ENCODE measurements at regions not wholly inside any gene's neighbourhood (a gene's known extent, or its start where the extent isn't known, plus 50 kb on each side); places are given as distances from the start of the nearest gene placed in this dataset.

DNA sequence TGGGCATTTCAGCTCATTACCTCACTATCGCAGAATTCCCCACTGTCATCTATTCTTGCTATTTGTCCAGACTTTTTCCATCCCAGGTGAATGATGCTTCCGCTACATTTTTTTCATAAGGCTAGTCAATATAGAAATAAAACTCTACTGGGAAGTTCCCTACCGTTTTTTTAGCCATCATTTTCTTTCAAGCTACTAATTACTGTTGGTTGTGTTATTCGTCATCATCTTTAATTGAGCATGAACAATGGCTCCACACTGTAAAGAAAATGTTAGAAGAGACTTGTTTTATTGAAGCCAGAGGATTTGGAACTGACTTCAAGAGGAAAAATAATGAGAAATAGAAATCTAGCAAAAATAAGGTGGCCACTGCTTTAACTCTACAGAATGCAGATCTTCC lies 265.0 kb downstream of the ZNF608 start:
- CTCF ChIA-PET: no interaction called here
- TF ChIP-seq ZNF423 (tag by site-specific recombination; IDR thresholded peaks at IDR 0.05) (no peak), ZBTB8A (tag by site-specific recombination; IDR thresholded peaks at IDR 0.05) (no peak), ZBTB48 (tag by site-specific recombination; IDR thresholded peaks at IDR 0.05) (no peak), ZNF324 (tag by site-specific recombination; IDR thresholded peaks at IDR 0.05) (no peak), ZNF211 (tag by site-specific recombination; IDR thresholded peaks at IDR 0.05; ENCODE audit: low read depth) (no peak), ZNF350 (tag by site-specific recombination; IDR thresholded peaks at IDR 0.05) (no peak)

DNA sequence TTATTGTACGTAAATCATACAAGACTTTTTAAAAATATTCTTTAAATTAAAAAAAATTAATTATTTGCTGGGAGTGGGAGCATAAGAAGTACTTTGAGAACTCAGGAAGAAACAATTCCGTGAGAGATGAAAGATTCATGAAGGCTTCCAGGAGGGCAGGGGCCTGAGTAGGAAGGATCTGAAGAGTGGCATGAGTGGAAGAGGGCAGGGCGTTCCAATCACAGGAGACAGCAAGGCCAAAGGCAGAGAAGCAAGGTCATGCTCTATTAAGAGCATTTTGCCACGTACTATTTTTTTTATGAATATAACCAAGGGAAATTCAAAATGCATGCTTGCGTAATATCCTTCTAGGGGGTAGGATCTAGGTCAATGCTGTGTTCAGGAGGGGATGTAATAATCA lies 265.5 kb downstream of the ZNF608 start:
- ChIA-PET CTCF (no interaction called here), POLR2A (no interaction called here)
- no peaks in the 10 kb centered on the region for H3K4me1 ChIP-seq (ENCODE audit: control insufficient read depth, insufficient read depth, low read length)
- no peak overlapping the region for H3K27ac ChIP-seq (ENCODE audit: extremely low read depth, low read depth, low read length)
- TF ChIP-seq, protein P1, sequence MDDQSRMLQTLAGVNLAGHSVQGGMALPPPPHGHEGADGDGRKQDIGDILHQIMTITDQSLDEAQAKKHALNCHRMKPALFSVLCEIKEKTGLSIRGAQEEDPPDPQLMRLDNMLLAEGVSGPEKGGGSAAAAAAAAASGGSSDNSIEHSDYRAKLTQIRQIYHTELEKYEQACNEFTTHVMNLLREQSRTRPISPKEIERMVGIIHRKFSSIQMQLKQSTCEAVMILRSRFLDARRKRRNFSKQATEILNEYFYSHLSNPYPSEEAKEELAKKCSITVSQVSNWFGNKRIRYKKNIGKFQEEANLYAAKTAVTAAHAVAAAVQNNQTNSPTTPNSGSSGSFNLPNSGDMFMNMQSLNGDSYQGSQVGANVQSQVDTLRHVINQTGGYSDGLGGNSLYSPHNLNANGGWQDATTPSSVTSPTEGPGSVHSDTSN (CRISPR knock-in tag; IDR thresholded peaks at IDR 0.05): no peak
- TF ChIP-seq ZNF558 (tag by site-specific recombination; IDR thresholded peaks at IDR 0.05) (no peak), ZNF335 (tag by site-specific recombination; conservative IDR thresholded peaks at IDR 0.05) (no peak), ZNF133 (tag by site-specific recombination; IDR thresholded peaks at IDR 0.05) (no peak), ZNF626 (tag by site-specific recombination; IDR thresholded peaks at IDR 0.05) (no peak)
- TF ChIP-seq, protein P2, sequence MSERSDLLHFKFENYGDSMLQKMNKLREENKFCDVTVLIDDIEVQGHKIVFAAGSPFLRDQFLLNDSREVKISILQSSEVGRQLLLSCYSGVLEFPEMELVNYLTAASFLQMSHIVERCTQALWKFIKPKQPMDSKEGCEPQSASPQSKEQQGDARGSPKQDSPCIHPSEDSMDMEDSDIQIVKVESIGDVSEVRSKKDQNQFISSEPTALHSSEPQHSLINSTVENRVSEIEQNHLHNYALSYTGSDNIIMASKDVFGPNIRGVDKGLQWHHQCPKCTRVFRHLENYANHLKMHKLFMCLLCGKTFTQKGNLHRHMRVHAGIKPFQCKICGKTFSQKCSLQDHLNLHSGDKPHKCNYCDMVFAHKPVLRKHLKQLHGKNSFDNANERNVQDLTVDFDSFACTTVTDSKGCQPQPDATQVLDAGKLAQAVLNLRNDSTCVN (tag by site-specific recombination; optimal IDR thresholded peaks at IDR 0.05): no peak
- no peaks in the 10 kb centered on the region for H3K36me3 ChIP-seq (ENCODE audit: control insufficient read depth in 2 of 2, insufficient read depth in 1 of 2, low read length in 2 of 2)
- H3K4me3 ChIP-seq (ENCODE audit: low read depth, low read length): no peak overlapping the region
- no peaks in the 10 kb centered on the region for H3K9me3 ChIP-seq (ENCODE audit: control insufficient read depth, insufficient read depth, low read depth, low read length)

More for the DNA sequence above, 265.0 kb downstream of the ZNF608 start:
- Histone ChIP-seq H3K36me3 (ENCODE audit: control insufficient read depth in 2 of 2, insufficient read depth in 1 of 2, low read length in 2 of 2) (no peaks in the 10 kb centered on the region), H3K4me1 (ENCODE audit: control insufficient read depth, insufficient read depth, low read length) (no peaks in the 10 kb centered on the region), H3K27ac (ENCODE audit: extremely low read depth, low read depth, low read length) (no peak overlapping the region), H3K9me3 (ENCODE audit: control insufficient read depth, insufficient read depth, low read depth, low read length) (no peaks in the 10 kb centered on the region), H3K4me3 (ENCODE audit: low read depth, low read length) (no peak overlapping the region)
- POLR2A ChIA-PET: no interaction called here

DNA sequence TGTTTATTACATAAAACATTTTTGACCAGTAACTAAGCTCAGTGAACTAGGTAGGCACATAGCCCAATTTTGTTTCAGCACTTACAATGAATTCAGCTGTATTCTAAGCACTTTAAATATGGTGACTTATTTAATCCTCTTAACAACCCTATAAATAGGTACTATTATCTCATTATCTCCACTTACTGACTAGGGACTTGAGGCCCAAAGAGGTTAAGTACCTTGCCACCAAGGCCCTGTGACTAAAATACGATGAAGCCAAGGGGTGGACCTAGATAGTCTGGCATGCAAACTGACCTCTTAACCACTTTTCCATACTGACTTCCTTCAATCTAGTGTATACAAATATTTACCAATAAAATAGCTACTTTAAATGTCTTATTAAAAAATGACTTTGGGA lies 266.4 kb downstream of the ZNF608 start:
- no peaks in the 10 kb centered on the region for H3K4me1 ChIP-seq (ENCODE audit: control insufficient read depth, insufficient read depth, low read length)
- ChIA-PET CTCF (no interaction called here), POLR2A (interaction anchor here (1.2 kb wide), 1 partner anchor 352 kb away, joined by 3 read pairs; no protein-coding TSS in a partner anchor)
- no peaks in the 10 kb centered on the region for H3K36me3 ChIP-seq (ENCODE audit: control insufficient read depth in 2 of 2, insufficient read depth in 1 of 2, low read length in 2 of 2)
- no peak for TF ChIP-seq ZNF211 (tag by site-specific recombination; IDR thresholded peaks at IDR 0.05; ENCODE audit: low read depth)
- H3K9me3 ChIP-seq (ENCODE audit: control insufficient read depth, insufficient read depth, low read depth, low read length): no peaks in the 10 kb centered on the region
- H3K4me3 ChIP-seq (ENCODE audit: low read depth, low read length): no peak overlapping the region
- H3K27ac ChIP-seq (ENCODE audit: extremely low read depth, low read depth, low read length): no peak overlapping the region

DNA sequence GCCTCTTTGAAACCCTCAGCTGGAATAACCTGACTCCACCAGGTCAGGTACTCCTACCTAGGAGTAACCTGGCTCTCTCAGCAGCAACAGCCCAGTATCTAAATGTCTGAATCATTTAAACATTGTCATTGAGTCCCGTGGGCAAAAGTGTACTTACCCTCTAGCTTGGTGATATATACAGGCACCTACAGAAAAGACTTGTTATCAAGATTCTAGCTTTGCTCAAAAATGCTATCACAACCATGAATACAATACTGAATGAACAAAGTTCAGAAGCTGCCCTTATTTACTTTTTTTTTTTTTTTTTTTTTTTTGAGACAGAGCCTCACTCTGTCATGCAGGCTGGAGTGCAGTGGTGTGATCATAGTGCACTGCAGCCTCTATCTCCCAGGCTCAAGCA lies 268.2 kb downstream of the ZNF608 start:
- Histone ChIP-seq H3K4me3 (ENCODE audit: low read depth, low read length) (no peak overlapping the region), H3K4me1 (ENCODE audit: control insufficient read depth, insufficient read depth, low read length) (no peaks in the 10 kb centered on the region), H3K9me3 (ENCODE audit: control insufficient read depth, insufficient read depth, low read depth, low read length) (no peaks in the 10 kb centered on the region), H3K36me3 (ENCODE audit: control insufficient read depth in 2 of 2, insufficient read depth in 1 of 2, low read length in 2 of 2) (no peaks in the 10 kb centered on the region), H3K27ac (ENCODE audit: extremely low read depth, low read depth, low read length) (no peak overlapping the region)
- ChIA-PET CTCF (no interaction called here), POLR2A (no interaction called here)
- TF ChIP-seq, protein P3, sequence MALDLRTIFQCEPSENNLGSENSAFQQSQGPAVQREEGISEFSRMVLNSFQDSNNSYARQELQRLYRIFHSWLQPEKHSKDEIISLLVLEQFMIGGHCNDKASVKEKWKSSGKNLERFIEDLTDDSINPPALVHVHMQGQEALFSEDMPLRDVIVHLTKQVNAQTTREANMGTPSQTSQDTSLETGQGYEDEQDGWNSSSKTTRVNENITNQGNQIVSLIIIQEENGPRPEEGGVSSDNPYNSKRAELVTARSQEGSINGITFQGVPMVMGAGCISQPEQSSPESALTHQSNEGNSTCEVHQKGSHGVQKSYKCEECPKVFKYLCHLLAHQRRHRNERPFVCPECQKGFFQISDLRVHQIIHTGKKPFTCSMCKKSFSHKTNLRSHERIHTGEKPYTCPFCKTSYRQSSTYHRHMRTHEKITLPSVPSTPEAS (tag by site-specific recombination; IDR thresholded peaks at IDR 0.05): no peak
- TF ChIP-seq ZNF391 (tag by site-specific recombination; IDR thresholded peaks at IDR 0.05; ENCODE audit: borderline replicate concordance, low read depth) (no peak), ZFP41 (tag by site-specific recombination; IDR thresholded peaks at IDR 0.05; ENCODE audit: borderline replicate concordance) (no peak), ZSCAN23 (tag by site-specific recombination; IDR thresholded peaks at IDR 0.05) (no peak), MYNN (tag by site-specific recombination; IDR thresholded peaks at IDR 0.05; ENCODE audit: borderline replicate concordance) (no peak), SP2 (tag by site-specific recombination; IDR thresholded peaks at IDR 0.05) (no peak), ZNF76 (tag by site-specific recombination; IDR thresholded peaks at IDR 0.05; ENCODE audit: borderline replicate concordance, low read depth) (no peak), SETDB1 (IDR thresholded peaks at IDR 0.05; ENCODE audit: insufficient read length, low read length) (no peak), ZNF660 (tag by site-specific recombination; IDR thresholded peaks at IDR 0.05) (no peak), ZNF768 (tag by site-specific recombination; IDR thresholded peaks at IDR 0.05) (no peak)
- TF ChIP-seq, protein P4, sequence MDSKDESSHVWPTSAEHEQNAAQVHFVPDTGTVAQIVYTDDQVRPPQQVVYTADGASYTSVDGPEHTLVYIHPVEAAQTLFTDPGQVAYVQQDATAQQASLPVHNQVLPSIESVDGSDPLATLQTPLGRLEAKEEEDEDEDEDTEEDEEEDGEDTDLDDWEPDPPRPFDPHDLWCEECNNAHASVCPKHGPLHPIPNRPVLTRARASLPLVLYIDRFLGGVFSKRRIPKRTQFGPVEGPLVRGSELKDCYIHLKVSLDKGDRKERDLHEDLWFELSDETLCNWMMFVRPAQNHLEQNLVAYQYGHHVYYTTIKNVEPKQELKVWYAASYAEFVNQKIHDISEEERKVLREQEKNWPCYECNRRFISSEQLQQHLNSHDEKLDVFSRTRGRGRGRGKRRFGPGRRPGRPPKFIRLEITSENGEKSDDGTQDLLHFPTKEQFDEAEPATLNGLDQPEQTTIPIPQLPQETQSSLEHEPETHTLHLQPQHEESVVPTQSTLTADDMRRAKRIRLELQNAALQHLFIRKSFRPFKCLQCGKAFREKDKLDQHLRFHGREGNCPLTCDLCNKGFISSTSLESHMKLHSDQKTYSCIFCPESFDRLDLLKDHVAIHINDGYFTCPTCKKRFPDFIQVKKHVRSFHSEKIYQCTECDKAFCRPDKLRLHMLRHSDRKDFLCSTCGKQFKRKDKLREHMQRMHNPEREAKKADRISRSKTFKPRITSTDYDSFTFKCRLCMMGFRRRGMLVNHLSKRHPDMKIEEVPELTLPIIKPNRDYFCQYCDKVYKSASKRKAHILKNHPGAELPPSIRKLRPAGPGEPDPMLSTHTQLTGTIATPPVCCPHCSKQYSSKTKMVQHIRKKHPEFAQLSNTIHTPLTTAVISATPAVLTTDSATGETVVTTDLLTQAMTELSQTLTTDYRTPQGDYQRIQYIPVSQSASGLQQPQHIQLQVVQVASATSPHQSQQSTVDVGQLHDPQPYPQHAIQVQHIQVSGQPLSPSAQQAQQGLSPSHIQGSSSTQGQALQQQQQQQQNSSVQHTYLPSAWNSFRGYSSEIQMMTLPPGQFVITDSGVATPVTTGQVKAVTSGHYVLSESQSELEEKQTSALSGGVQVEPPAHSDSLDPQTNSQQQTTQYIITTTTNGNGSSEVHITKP (tag by site-specific recombination; IDR thresholded peaks at IDR 0.05): no peak

Data from HEK293 (cell line).